Fibroblast of lung (primary cell): ENCODE measurements at regions not wholly inside any gene's neighbourhood (a gene's known extent, or its start where the extent isn't known, plus 50 kb on each side); places are given as distances from the start of the nearest gene placed in this dataset.

Experiments
- DNase-seq, 2 donors: peaks; one replicate each; pipeline versions ENCODE4 v3.0.0 to v3.0.0-alpha.2; 2010; ENCODE audit warnings: low read depth in 2 of 2
- H2AFZ ChIP-seq: 2 replicates; pipeline ENCODE4 v1.5.1; 2012; ENCODE audit warnings: low read length, control low read depth, inconsistent platforms
- H3K27ac ChIP-seq: 2 replicates; pipeline ENCODE4 v1.5.1; 2011; ENCODE audit warnings: low read length, control low read depth; ENCODE audit not compliant: insufficient read depth
- H3K27me3 ChIP-seq: 2 replicates; pipeline ENCODE4 v1.5.1; 2011; ENCODE audit warnings: mild to moderate bottlenecking, low read length; ENCODE audit not compliant: control insufficient read depth, insufficient read depth
- H3K36me3 ChIP-seq: 2 replicates; pipeline ENCODE4 v1.5.1; 2011; ENCODE audit warnings: low read length; ENCODE audit not compliant: control insufficient read depth, insufficient read depth
- H3K4me1 ChIP-seq: 2 replicates; pipeline ENCODE4 v1.5.1; 2011; ENCODE audit warnings: low read length; ENCODE audit not compliant: control insufficient read depth, insufficient read depth; ENCODE audit errors: extremely low read depth
- H3K4me2 ChIP-seq: 2 replicates; pipeline ENCODE4 v1.5.1; 2011; ENCODE audit warnings: low read length, control low read depth; ENCODE audit not compliant: insufficient read depth; ENCODE audit errors: extremely low read depth
- H3K4me3 ChIP-seq, 4 experiments: fragments of 200-600 bp in 1 of 4; sonication (generic) in 1 of 4; replicated peaks in 1 of 4; 2 replicates each; pipeline ENCODE4 v1.5.1; 2011 to 2016; ENCODE audit warnings: low read length in 4 of 4, low read depth in 3 of 4, mild to moderate bottlenecking in 3 of 4, control low read depth in 2 of 4, inconsistent platforms in 1 of 4, mixed read lengths in 1 of 4; ENCODE audit not compliant: insufficient read depth in 1 of 4; ENCODE audit errors: control extremely low read depth in 1 of 4
- H3K79me2 ChIP-seq: 2 replicates; pipeline ENCODE4 v1.5.1; 2012; ENCODE audit warnings: mild to moderate bottlenecking, low read length, inconsistent platforms; ENCODE audit not compliant: control insufficient read depth, insufficient read depth
- H3K9ac ChIP-seq: 2 replicates; pipeline ENCODE4 v1.5.1; 2011; ENCODE audit warnings: mild to moderate bottlenecking, low read length, control low read depth; ENCODE audit not compliant: insufficient read depth
- H3K9me3 ChIP-seq: 2 replicates; pipeline ENCODE4 v1.5.1; 2012; ENCODE audit warnings: low read depth, low read length; ENCODE audit not compliant: control insufficient read depth, insufficient read depth
- H4K20me1 ChIP-seq: 2 replicates; pipeline ENCODE4 v1.5.1; 2011; ENCODE audit warnings: low read length; ENCODE audit not compliant: control insufficient read depth, insufficient read depth; ENCODE audit errors: extremely low read depth
- CTCF ChIP-seq, 2 donors: IDR thresholded peaks in 1 of 2; conservative IDR thresholded peaks in 1 of 2; 1 replicate in 1 of 2; 2 replicates in 1 of 2; pipeline ENCODE4 v1.5.1; 2011 to 2012; ENCODE audit warnings: low read length in 2 of 2, control low read depth in 1 of 2, inconsistent platforms in 1 of 2, low read depth in 1 of 2, mild to moderate bottlenecking in 1 of 2
- EZH2 ChIP-seq: IDR thresholded peaks from 2 replicates; pipeline ENCODE4 v1.5.1; 2012; ENCODE audit warnings: low read length, control low read depth, mild to moderate bottlenecking; ENCODE audit errors: missing control alignments

- no peaks in the 10 kb centered on the region for H3K79me2 ChIP-seq
- no peaks in the 10 kb centered on the region for H3K36me3 ChIP-seq
- DNase-seq, result no peak
- H3K27me3 ChIP-seq, result no peaks in the 10 kb centered on the region
- H3K9ac ChIP-seq, result no peak overlapping the region
- no peak overlapping the region for H3K4me2 ChIP-seq
- no peak overlapping the region for H3K4me3 ChIP-seq
- H3K27ac ChIP-seq, result no peak overlapping the region
- no peak overlapping the region for H2AFZ ChIP-seq
- TF ChIP-seq EZH2 (no peak), CTCF (conservative IDR thresholded peaks at IDR 0.05 in 1 of 2, IDR thresholded peaks at IDR 0.05 in 1 of 2; ENCODE audit: low read depth in 1 of 2, low read length in 2 of 2) (no peak)
- no peaks in the 10 kb centered on the region for H4K20me1 ChIP-seq
- H3K9me3 ChIP-seq, result no peaks in the 10 kb centered on the region
- no peaks in the 10 kb centered on the region for H3K4me1 ChIP-seq
These were observed 304.6 kb downstream of the NUP35 start for GRCh38 chr2:183428881-183429280.

- H3K4me3 ChIP-seq, result no peak overlapping the region
- TF ChIP-seq EZH2 (no peak), CTCF (conservative IDR thresholded peaks at IDR 0.05 in 1 of 2, IDR thresholded peaks at IDR 0.05 in 1 of 2; ENCODE audit: low read depth in 1 of 2, low read length in 2 of 2) (no peak)
- H3K27me3 ChIP-seq, result no peaks in the 10 kb centered on the region
- H3K4me1 ChIP-seq, result no peaks in the 10 kb centered on the region
- H3K27ac ChIP-seq, result no peak overlapping the region
- H3K79me2 ChIP-seq, result no peaks in the 10 kb centered on the region
- H3K9ac ChIP-seq, result no peak overlapping the region
- H4K20me1 ChIP-seq, result no peaks in the 10 kb centered on the region
- H3K4me2 ChIP-seq, result no peak overlapping the region
- H3K9me3 ChIP-seq, result no peaks in the 10 kb centered on the region
- no peaks in the 10 kb centered on the region for H3K36me3 ChIP-seq
- no peak overlapping the region for H2AFZ ChIP-seq
- no peak for DNase-seq
These were observed 314.3 kb downstream of the NUP35 start for GRCh38 chr2:183438541-183438940.

- H3K4me2 ChIP-seq, result no peak overlapping the region
- DNase-seq, result no peak
- no peaks in the 10 kb centered on the region for H3K27me3 ChIP-seq
- no peak for TF ChIP-seq CTCF (conservative IDR thresholded peaks at IDR 0.05 in 1 of 2, IDR thresholded peaks at IDR 0.05 in 1 of 2; ENCODE audit: low read depth in 1 of 2, low read length in 2 of 2)
- no peak for TF ChIP-seq EZH2
- no peaks in the 10 kb centered on the region for H4K20me1 ChIP-seq
- H3K27ac ChIP-seq, result no peak overlapping the region
- no peak overlapping the region for H3K9ac ChIP-seq
- no peak overlapping the region for H3K4me3 ChIP-seq
- H3K36me3 ChIP-seq, result no peaks in the 10 kb centered on the region
- no peak overlapping the region for H2AFZ ChIP-seq
- H3K4me1 ChIP-seq, result no peaks in the 10 kb centered on the region
- no peaks in the 10 kb centered on the region for H3K9me3 ChIP-seq
- H3K79me2 ChIP-seq, result no peaks in the 10 kb centered on the region
These were observed 330.8 kb downstream of the NUP35 start for GRCh38 chr2:183455056-183455455.
